ENCODE measurements at regions not wholly inside any gene's neighbourhood (a gene's known extent, or its start where the extent isn't known, plus 50 kb on each side); places are given as distances from the start of the nearest gene placed in this dataset.

GRCh38 chr5:4831325-4831724, 308.8 kb upstream of the ADAMTS16 start:
- Histone ChIP-seq H3K36me3 (no peaks in the 10 kb centered on the region), H3K27ac (no peak overlapping the region), H3K27me3 (no peaks in the 10 kb centered on the region), H3K4me3 (no peak overlapping the region), H3K9me3 (no peaks in the 10 kb centered on the region), H3K4me1 (no peaks in the 10 kb centered on the region)
- TF ChIP-seq CTCF (IDR thresholded peaks at IDR 0.05): no peak
- no peak for DNase-seq (ENCODE audit: low spot score in 2 of 2)
- intact Hi-C loops (cut with DNase I): no loop called here

- no peak for TF ChIP-seq CTCF (IDR thresholded peaks at IDR 0.05)
- Histone ChIP-seq H3K4me1 (no peaks in the 10 kb centered on the region), H3K4me3 (no peak overlapping the region), H3K27ac (no peak overlapping the region), H3K9me3 (no peaks in the 10 kb centered on the region), H3K27me3 (no peaks in the 10 kb centered on the region), H3K36me3 (no peaks in the 10 kb centered on the region)
- DNase-seq (ENCODE audit: low spot score in 2 of 2): no peak
- intact Hi-C loops (cut with DNase I): no loop called here
Measured at GRCh38 chr5:4832471-4832870, 307.7 kb upstream of the ADAMTS16 start.

GRCh38 chr5:4833104-4833738, 306.9 kb upstream of the ADAMTS16 start:
- Histone ChIP-seq H3K4me1 (no peaks in the 10 kb centered on the region), H3K27me3 (no peaks in the 10 kb centered on the region), H3K27ac (no peak overlapping the region), H3K4me3 (no peak overlapping the region), H3K36me3 (no peaks in the 10 kb centered on the region), H3K9me3 (no peaks in the 10 kb centered on the region)
- no peak for DNase-seq (ENCODE audit: low spot score in 2 of 2)
- intact Hi-C loops (cut with DNase I): no loop called here
- no peak for TF ChIP-seq CTCF (IDR thresholded peaks at IDR 0.05)

- H3K27me3 ChIP-seq: no peaks in the 10 kb centered on the region
- no peaks in the 10 kb centered on the region for H3K36me3 ChIP-seq
- intact Hi-C loops (cut with DNase I): no loop called here
- no peaks in the 10 kb centered on the region for H3K4me1 ChIP-seq
- no peak for TF ChIP-seq CTCF (IDR thresholded peaks at IDR 0.05)
- no peak overlapping the region for H3K27ac ChIP-seq
- no peak for DNase-seq (ENCODE audit: low spot score in 2 of 2)
- no peak overlapping the region for H3K4me3 ChIP-seq
- no peaks in the 10 kb centered on the region for H3K9me3 ChIP-seq
Measured at GRCh38 chr5:4837489-4838058, 302.6 kb upstream of the ADAMTS16 start.

GRCh38 chr5:4845221-4845620, 294.9 kb upstream of the ADAMTS16 start:
- Histone ChIP-seq H3K27me3 (no peaks in the 10 kb centered on the region), H3K4me3 (no peak overlapping the region), H3K4me1 (no peaks in the 10 kb centered on the region), H3K27ac (no peak overlapping the region), H3K36me3 (no peaks in the 10 kb centered on the region), H3K9me3 (no peaks in the 10 kb centered on the region)
- no peak for TF ChIP-seq CTCF (IDR thresholded peaks at IDR 0.05)
- DNase-seq (ENCODE audit: low spot score in 2 of 2): no peak
- intact Hi-C loops (cut with DNase I): no loop called here
